ENCODE measurements at regions not wholly inside any gene's neighbourhood (a gene's known extent, or its start where the extent isn't known, plus 50 kb on each side); places are given as distances from the start of the nearest gene placed in this dataset.

DNA sequence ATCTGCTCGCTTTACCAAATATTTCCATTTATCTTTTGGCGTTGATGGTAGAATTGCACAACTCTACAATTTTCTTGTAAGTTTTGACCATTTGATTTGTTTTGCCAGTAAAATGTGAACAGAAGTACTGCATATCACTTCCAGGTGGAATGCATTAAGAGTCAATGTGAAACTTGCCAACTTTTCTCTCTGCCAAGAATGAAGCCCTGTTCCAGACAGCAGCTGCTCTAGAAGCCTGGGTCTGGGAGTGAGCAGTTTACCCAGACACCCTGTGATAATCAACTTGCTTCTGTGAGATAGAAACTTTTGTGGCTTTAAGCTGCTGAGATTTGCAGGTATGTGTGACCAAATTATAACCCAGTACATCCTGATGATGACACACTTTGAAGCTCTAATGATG, 115.9 kb upstream of the SYT4 start:
- Histone ChIP-seq H3K4me3 (ENCODE audit: low read length in 3 of 3) (no peak overlapping the region), H3K4me1 (ENCODE audit: control insufficient read depth in 3 of 3, insufficient read depth in 3 of 3, low read length in 3 of 3) (peaks cover 0 to 3% (median 0%) of the 10 kb centered on the region in 3 donors), H3K36me3 (ENCODE audit: control insufficient read depth in 3 of 3, insufficient read depth in 3 of 3, low read length in 3 of 3) (no peaks in the 10 kb centered on the region), H3K27ac (ENCODE audit: low read depth, low read length) (no peak overlapping the region), H3K9ac (ENCODE audit: low read depth in 1 of 3, low read length in 3 of 3) (no peak overlapping the region), H3K27me3 (ENCODE audit: control insufficient read depth in 3 of 3, insufficient read depth in 3 of 3, low read length in 3 of 3) (no peaks in the 10 kb centered on the region), H3K9me3 (ENCODE audit: control insufficient read depth in 3 of 3, low read length in 3 of 3) (no peaks in the 10 kb centered on the region)

DNA sequence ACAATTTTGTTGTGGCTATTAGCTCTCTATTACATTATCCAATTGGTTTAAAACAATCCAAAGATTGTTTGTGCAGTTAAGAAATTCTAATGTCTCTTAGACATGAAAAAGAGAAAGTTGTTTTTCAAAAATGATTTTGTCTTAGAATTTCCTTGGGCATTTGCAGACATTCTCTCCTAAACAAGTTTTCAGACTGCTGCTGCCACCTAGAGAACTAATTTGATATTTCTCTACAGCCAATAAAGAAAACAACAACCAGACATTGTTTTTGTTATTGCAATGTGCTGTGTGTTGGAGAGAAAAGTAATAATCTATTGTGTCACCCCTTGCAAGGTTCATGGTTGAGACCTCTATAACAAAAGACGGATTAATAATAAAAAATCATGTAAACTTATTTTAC, 119.0 kb upstream of the SYT4 start:
- no peaks in the 10 kb centered on the region for H3K27me3 ChIP-seq (ENCODE audit: control insufficient read depth in 3 of 3, insufficient read depth in 3 of 3, low read length in 3 of 3)
- H3K4me3 ChIP-seq (ENCODE audit: low read length in 3 of 3), result no peak overlapping the region
- H3K4me1 ChIP-seq (ENCODE audit: control insufficient read depth in 3 of 3, insufficient read depth in 3 of 3, low read length in 3 of 3), result no peaks in the 10 kb centered on the region
- H3K27ac ChIP-seq (ENCODE audit: low read depth, low read length), result no peak overlapping the region
- H3K9me3 ChIP-seq (ENCODE audit: control insufficient read depth in 3 of 3, low read length in 3 of 3), result no peaks in the 10 kb centered on the region
- H3K36me3 ChIP-seq (ENCODE audit: control insufficient read depth in 3 of 3, insufficient read depth in 3 of 3, low read length in 3 of 3), result no peaks in the 10 kb centered on the region
- no peak overlapping the region for H3K9ac ChIP-seq (ENCODE audit: low read depth in 1 of 3, low read length in 3 of 3)

DNA sequence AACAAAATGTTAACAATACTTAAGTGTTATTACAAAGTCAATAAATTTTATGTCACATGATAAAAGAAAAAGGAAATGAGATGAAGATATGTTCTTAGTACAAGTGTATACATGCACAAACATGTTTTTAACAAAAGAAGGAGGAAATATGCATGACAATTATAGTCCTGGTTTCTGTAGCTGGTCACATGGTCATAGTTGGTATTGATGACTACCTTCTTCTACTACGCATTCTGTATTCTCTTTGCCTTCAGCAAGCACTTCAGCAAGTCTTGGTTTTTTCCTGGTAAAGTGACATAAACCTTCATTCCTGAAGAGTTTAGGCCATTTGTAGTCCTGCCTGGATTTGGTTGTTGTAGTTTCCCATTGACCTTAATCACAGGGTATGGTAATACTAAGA, 121.3 kb upstream of the SYT4 start:
- Histone ChIP-seq H3K4me1 (ENCODE audit: control insufficient read depth in 3 of 3, insufficient read depth in 3 of 3, low read length in 3 of 3) (no peaks in the 10 kb centered on the region), H3K27me3 (ENCODE audit: control insufficient read depth in 3 of 3, insufficient read depth in 3 of 3, low read length in 3 of 3) (no peaks in the 10 kb centered on the region), H3K9ac (ENCODE audit: low read depth in 1 of 3, low read length in 3 of 3) (no peak overlapping the region), H3K27ac (ENCODE audit: low read depth, low read length) (no peak overlapping the region), H3K9me3 (ENCODE audit: control insufficient read depth in 3 of 3, low read length in 3 of 3) (no peaks in the 10 kb centered on the region), H3K36me3 (ENCODE audit: control insufficient read depth in 3 of 3, insufficient read depth in 3 of 3, low read length in 3 of 3) (no peaks in the 10 kb centered on the region), H3K4me3 (ENCODE audit: low read length in 3 of 3) (no peak overlapping the region)

DNA sequence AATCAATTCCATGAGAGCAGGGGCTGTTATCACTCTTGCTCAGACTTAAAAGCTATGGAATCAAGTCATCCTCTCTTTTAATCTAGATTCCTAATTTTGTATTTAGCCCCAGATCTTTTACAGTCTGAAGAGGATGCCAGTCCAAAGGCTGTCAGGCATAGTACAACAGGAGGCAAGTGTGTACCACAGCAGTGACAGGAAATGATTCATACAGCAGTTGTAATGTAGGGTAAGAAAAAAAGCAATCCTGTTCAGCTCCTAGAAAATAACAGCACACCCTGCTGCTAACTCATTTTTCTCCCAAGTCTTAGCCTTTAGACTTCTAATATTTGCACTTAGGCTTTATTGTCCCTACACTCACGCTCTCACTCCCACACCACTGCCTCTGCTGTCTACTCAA, 127.8 kb upstream of the SYT4 start:
- H3K4me3 ChIP-seq (ENCODE audit: low read length in 3 of 3), result no peak overlapping the region
- H3K4me1 ChIP-seq (ENCODE audit: control insufficient read depth in 3 of 3, insufficient read depth in 3 of 3, low read length in 3 of 3), result no peaks in the 10 kb centered on the region
- no peak overlapping the region for H3K27ac ChIP-seq (ENCODE audit: low read depth, low read length)
- no peaks in the 10 kb centered on the region for H3K27me3 ChIP-seq (ENCODE audit: control insufficient read depth in 3 of 3, insufficient read depth in 3 of 3, low read length in 3 of 3)
- no peaks in the 10 kb centered on the region for H3K36me3 ChIP-seq (ENCODE audit: control insufficient read depth in 3 of 3, insufficient read depth in 3 of 3, low read length in 3 of 3)
- H3K9ac ChIP-seq (ENCODE audit: low read depth in 1 of 3, low read length in 3 of 3), result no peak overlapping the region
- no peaks in the 10 kb centered on the region for H3K9me3 ChIP-seq (ENCODE audit: control insufficient read depth in 3 of 3, low read length in 3 of 3)

DNA sequence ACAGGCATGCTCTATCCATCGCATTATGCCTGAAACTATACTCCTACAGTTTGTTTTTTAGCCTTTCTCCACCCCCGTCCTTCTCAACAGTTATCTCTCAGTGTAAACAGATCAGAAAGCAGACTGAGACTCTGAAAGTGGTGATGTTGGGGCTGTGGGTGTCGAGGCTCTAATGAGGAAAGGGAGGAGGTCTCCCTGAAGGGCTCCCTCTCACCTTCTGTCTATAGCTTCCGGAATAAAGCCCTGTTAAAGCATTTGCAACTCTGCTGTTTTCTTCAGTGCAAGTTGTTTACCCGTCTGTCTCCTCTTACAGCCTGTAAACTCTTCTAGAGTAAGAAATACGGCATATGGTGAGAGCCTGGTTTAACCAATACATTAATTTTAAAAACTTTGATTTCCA, 136.7 kb upstream of the SYT4 start:
- no peak overlapping the region for H3K9ac ChIP-seq (ENCODE audit: low read depth in 1 of 3, low read length in 3 of 3)
- no peaks in the 10 kb centered on the region for H3K4me1 ChIP-seq (ENCODE audit: control insufficient read depth in 3 of 3, insufficient read depth in 3 of 3, low read length in 3 of 3)
- no peaks in the 10 kb centered on the region for H3K9me3 ChIP-seq (ENCODE audit: control insufficient read depth in 3 of 3, low read length in 3 of 3)
- no peaks in the 10 kb centered on the region for H3K36me3 ChIP-seq (ENCODE audit: control insufficient read depth in 3 of 3, insufficient read depth in 3 of 3, low read length in 3 of 3)
- H3K27ac ChIP-seq (ENCODE audit: low read depth, low read length), result no peak overlapping the region
- no peak overlapping the region for H3K4me3 ChIP-seq (ENCODE audit: low read length in 3 of 3)
- H3K27me3 ChIP-seq (ENCODE audit: control insufficient read depth in 3 of 3, insufficient read depth in 3 of 3, low read length in 3 of 3), result no peaks in the 10 kb centered on the region

DNA sequence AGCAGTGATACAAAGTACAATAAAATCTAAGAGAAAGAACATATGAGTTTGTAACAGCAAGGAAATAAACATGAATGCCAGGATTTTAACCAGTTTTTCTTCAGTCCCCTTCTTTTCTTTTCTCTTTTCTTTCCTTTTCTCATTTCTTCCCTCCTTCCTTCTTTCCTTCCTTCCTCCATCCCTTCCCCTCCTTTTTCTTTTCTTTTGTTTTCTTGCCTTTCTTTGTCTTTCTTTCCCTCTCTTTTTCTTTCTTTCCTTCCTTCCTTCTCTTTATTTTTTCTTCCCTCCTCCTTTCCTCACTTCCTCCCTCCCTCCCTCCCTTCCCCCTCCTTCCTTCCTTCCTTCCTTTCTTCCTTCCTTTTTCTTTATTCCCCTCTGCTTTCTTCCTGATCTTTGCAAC, 142.8 kb upstream of the SYT4 start:
- Histone ChIP-seq H3K9me3 (ENCODE audit: control insufficient read depth in 3 of 3, low read length in 3 of 3) (no peaks in the 10 kb centered on the region), H3K4me1 (ENCODE audit: control insufficient read depth in 3 of 3, insufficient read depth in 3 of 3, low read length in 3 of 3) (no peaks in the 10 kb centered on the region), H3K9ac (ENCODE audit: low read depth in 1 of 3, low read length in 3 of 3) (no peak overlapping the region), H3K4me3 (ENCODE audit: low read length in 3 of 3) (no peak overlapping the region), H3K27ac (ENCODE audit: low read depth, low read length) (no peak overlapping the region), H3K36me3 (ENCODE audit: control insufficient read depth in 3 of 3, insufficient read depth in 3 of 3, low read length in 3 of 3) (no peaks in the 10 kb centered on the region), H3K27me3 (ENCODE audit: control insufficient read depth in 3 of 3, insufficient read depth in 3 of 3, low read length in 3 of 3) (no peaks in the 10 kb centered on the region)

DNA sequence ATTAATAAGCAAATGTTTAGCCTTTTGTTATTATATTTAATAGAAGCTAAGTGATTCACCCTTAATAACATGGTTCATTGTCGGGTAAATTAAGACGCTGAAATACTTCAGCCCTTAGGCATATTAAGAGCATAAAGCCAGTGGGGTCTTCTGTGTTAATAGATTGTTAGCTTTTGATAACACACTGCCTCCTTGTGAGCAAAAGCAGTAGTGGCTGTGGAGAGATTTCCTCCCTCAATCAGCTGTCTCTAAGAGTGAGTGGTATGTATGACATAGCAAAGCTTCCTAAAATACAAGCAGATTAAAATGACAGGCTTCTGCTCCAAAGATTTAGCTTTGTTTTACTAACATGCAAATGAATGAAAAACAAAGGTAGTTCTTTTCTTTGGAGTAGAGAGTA, 143.7 kb upstream of the SYT4 start:
- H3K9me3 ChIP-seq (ENCODE audit: control insufficient read depth in 3 of 3, low read length in 3 of 3), result no peaks in the 10 kb centered on the region
- no peak overlapping the region for H3K27ac ChIP-seq (ENCODE audit: low read depth, low read length)
- H3K4me1 ChIP-seq (ENCODE audit: control insufficient read depth in 3 of 3, insufficient read depth in 3 of 3, low read length in 3 of 3), result no peaks in the 10 kb centered on the region
- H3K36me3 ChIP-seq (ENCODE audit: control insufficient read depth in 3 of 3, insufficient read depth in 3 of 3, low read length in 3 of 3), result no peaks in the 10 kb centered on the region
- H3K4me3 ChIP-seq (ENCODE audit: low read length in 3 of 3), result no peak overlapping the region
- no peak overlapping the region for H3K9ac ChIP-seq (ENCODE audit: low read depth in 1 of 3, low read length in 3 of 3)
- no peaks in the 10 kb centered on the region for H3K27me3 ChIP-seq (ENCODE audit: control insufficient read depth in 3 of 3, insufficient read depth in 3 of 3, low read length in 3 of 3)

DNA sequence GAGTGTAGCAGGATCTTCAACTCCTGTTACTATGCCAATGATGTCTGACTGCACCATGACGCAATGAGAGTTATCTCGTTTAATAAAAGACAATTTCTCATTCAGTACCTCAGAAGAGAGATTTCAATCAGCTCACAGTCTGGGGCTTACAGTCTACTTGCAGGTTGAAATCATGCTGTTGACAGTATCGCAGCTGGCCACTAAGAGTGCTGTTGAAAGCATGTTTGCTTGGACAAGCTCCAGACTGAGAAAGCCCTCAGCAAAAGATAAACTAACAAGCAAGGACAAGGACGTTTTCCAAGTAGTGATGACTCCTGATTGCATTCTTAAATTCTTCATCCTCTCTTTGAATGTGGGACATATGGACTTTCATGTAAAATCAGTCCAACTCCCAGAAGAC, 145.2 kb upstream of the SYT4 start:
- Histone ChIP-seq H3K9me3 (ENCODE audit: control insufficient read depth in 3 of 3, low read length in 3 of 3) (no peaks in the 10 kb centered on the region), H3K4me3 (ENCODE audit: low read length in 3 of 3) (no peak overlapping the region), H3K9ac (ENCODE audit: low read depth in 1 of 3, low read length in 3 of 3) (no peak overlapping the region), H3K4me1 (ENCODE audit: control insufficient read depth in 3 of 3, insufficient read depth in 3 of 3, low read length in 3 of 3) (no peaks in the 10 kb centered on the region), H3K36me3 (ENCODE audit: control insufficient read depth in 3 of 3, insufficient read depth in 3 of 3, low read length in 3 of 3) (no peaks in the 10 kb centered on the region), H3K27ac (ENCODE audit: low read depth, low read length) (no peak overlapping the region), H3K27me3 (ENCODE audit: control insufficient read depth in 3 of 3, insufficient read depth in 3 of 3, low read length in 3 of 3) (no peaks in the 10 kb centered on the region)

DNA sequence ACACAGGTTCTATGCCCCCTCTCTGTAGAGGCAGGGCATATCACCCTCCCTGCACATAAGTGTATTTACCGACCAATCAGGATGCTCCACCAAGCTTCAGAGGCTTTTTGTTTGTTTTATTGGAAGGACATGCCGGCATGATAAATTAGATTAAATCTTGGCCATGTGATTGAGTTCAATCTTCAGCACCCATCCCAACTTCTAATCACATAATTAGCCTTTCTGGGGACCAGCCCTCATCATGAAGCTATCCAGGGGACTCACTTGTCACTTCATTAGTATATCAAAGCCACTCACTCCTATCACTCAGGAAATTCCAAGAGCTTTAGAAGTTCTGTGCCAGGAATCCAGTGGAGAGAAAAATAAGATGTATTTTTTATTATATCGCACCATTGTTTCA, 158.6 kb upstream of the SYT4 start:
- Histone ChIP-seq H3K4me3 (ENCODE audit: low read length in 3 of 3) (no peak overlapping the region), H3K36me3 (ENCODE audit: control insufficient read depth in 3 of 3, insufficient read depth in 3 of 3, low read length in 3 of 3) (no peaks in the 10 kb centered on the region), H3K9me3 (ENCODE audit: control insufficient read depth in 3 of 3, low read length in 3 of 3) (no peaks in the 10 kb centered on the region), H3K27me3 (ENCODE audit: control insufficient read depth in 3 of 3, insufficient read depth in 3 of 3, low read length in 3 of 3) (no peaks in the 10 kb centered on the region), H3K27ac (ENCODE audit: low read depth, low read length) (no peak overlapping the region), H3K9ac (ENCODE audit: low read depth in 1 of 3, low read length in 3 of 3) (no peak overlapping the region), H3K4me1 (ENCODE audit: control insufficient read depth in 3 of 3, insufficient read depth in 3 of 3, low read length in 3 of 3) (no peaks in the 10 kb centered on the region)

DNA sequence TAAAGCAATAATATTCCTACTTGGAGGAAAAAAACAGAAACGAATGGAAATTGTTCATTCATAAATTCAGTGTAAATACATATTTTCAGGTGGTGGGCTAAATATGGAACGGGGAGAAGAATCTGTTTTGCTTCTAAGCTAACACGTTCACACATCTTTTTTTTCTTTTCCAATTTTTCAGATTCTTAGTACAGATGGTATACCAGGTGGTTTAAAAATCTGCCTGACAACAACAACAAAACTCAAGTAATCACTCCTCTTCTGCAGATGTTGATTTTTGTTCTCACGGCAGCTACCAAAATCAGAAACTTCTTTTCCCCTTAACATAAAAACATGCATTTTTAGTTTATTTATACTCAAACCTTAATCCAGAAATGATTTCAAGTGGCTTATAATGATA, 164.8 kb upstream of the SYT4 start:
- Histone ChIP-seq H3K4me1 (ENCODE audit: control insufficient read depth in 3 of 3, insufficient read depth in 3 of 3, low read length in 3 of 3) (no peaks in the 10 kb centered on the region), H3K9ac (ENCODE audit: low read depth in 1 of 3, low read length in 3 of 3) (no peak overlapping the region), H3K36me3 (ENCODE audit: control insufficient read depth in 3 of 3, insufficient read depth in 3 of 3, low read length in 3 of 3) (no peaks in the 10 kb centered on the region), H3K4me3 (ENCODE audit: low read length in 3 of 3) (no peak overlapping the region), H3K27ac (ENCODE audit: low read depth, low read length) (no peak overlapping the region), H3K27me3 (ENCODE audit: control insufficient read depth in 3 of 3, insufficient read depth in 3 of 3, low read length in 3 of 3) (no peaks in the 10 kb centered on the region), H3K9me3 (ENCODE audit: control insufficient read depth in 3 of 3, low read length in 3 of 3) (no peaks in the 10 kb centered on the region)

DNA sequence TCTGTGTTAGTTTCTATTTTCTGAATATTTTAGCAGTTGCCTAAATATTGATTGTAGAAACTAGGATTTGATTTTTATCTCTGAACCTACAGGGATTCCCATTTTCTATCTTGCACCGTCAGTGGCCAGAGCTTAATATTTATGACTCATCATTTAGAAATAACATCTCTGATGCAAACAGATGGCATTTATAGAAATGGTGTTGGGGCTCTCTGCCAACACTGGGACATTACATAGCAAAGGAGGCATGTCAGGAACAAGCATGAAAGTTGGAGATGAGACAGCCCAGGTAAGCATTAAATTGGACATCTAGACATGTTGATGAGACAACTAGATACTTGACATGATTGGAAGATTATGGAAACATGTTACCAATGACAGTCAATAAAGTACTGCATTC, 165.3 kb upstream of the SYT4 start:
- H3K9me3 ChIP-seq (ENCODE audit: control insufficient read depth in 3 of 3, low read length in 3 of 3), result no peaks in the 10 kb centered on the region
- no peak overlapping the region for H3K27ac ChIP-seq (ENCODE audit: low read depth, low read length)
- H3K36me3 ChIP-seq (ENCODE audit: control insufficient read depth in 3 of 3, insufficient read depth in 3 of 3, low read length in 3 of 3), result no peaks in the 10 kb centered on the region

More for the DNA sequence above, 165.3 kb upstream of the SYT4 start:
- no peaks in the 10 kb centered on the region for H3K4me1 ChIP-seq (ENCODE audit: control insufficient read depth in 3 of 3, insufficient read depth in 3 of 3, low read length in 3 of 3)
- no peak overlapping the region for H3K9ac ChIP-seq (ENCODE audit: low read depth in 1 of 3, low read length in 3 of 3)
- H3K4me3 ChIP-seq (ENCODE audit: low read length in 3 of 3), result no peak overlapping the region
- no peaks in the 10 kb centered on the region for H3K27me3 ChIP-seq (ENCODE audit: control insufficient read depth in 3 of 3, insufficient read depth in 3 of 3, low read length in 3 of 3)

Data from skeletal muscle tissue (tissue), 3 donors.